IMR-90 (cell line): ENCODE measurements at regions not wholly inside any gene's neighbourhood (a gene's known extent, or its start where the extent isn't known, plus 50 kb on each side); places are given as distances from the start of the nearest gene placed in this dataset.
"Not testable (repeated sequence)": the region's sequence is repeated elsewhere in the genome, so short reads cannot be mapped to it uniquely, and the experiment has no call there.

Experiments
- ATAC-seq: fragments of 200-7000 bp; cut with Tn5 transposase; 2 replicates; pipeline ENCODE4 v1.9.1; 2020; ENCODE audit warnings: low read depth, mild to moderate bottlenecking, moderate library complexity
- BruUV-seq: library from RNA; stranded (reverse); fragments of 400-500 nt; replicated peaks from 2 replicates; lab custom pipeline; 2021; lab: Mats Ljungman, UMichigan
- CTCF ChIA-PET: fragments of 300-600 bp; formaldehyde crosslinking; extraction: SDS; loops from one replicate; lab custom pipeline; 2021; ENCODE audit warnings: antibody characterized with exemption; lab: Yijun Ruan, JAX
- POLR2A ChIA-PET: fragments of 300-600 bp; sonication (Branson Sonifier 250); formaldehyde crosslinking; loops from one replicate; lab custom pipeline; 2022; ENCODE audit warnings: antibody characterized with exemption; ENCODE audit not compliant: unreplicated experiment; lab: Charles Lee
- DNase-seq: peaks from one replicate; pipeline ENCODE4 v3.0.0; 2013
- H2AFZ ChIP-seq: replicated peaks from 2 replicates; pipeline ENCODE3; 2013; ENCODE audit warnings: low read length, mild to moderate bottlenecking; ENCODE audit not compliant: poor library complexity
- H2AK5ac ChIP-seq: 2 replicates; pipeline ENCODE4 v1.6.1; 2013; ENCODE audit warnings: low read depth, low read length, inconsistent platforms
- H2AK9ac ChIP-seq: replicated peaks from 2 replicates; pipeline ENCODE3; 2013; ENCODE audit warnings: mild to moderate bottlenecking, low read depth, low read length, moderate library complexity; ENCODE audit not compliant: poor library complexity
- H2BK120ac ChIP-seq: 2 replicates; pipeline ENCODE4 v1.6.1; 2013; ENCODE audit warnings: low read depth, low read length, inconsistent platforms
- H2BK15ac ChIP-seq: 3 replicates; pipeline ENCODE4 v1.6.1; 2013; ENCODE audit warnings: low read depth, low read length, inconsistent platforms
- H2BK20ac ChIP-seq: 2 replicates; pipeline ENCODE4 v1.6.1; 2013; ENCODE audit warnings: low read depth, mild to moderate bottlenecking, inconsistent platforms, low read length, moderate library complexity
- H2BK5ac ChIP-seq: 2 replicates; pipeline ENCODE4 v1.6.1; 2013; ENCODE audit warnings: mild to moderate bottlenecking, low read depth, low read length, inconsistent platforms; ENCODE audit not compliant: poor library complexity, severe bottlenecking
- H3K14ac ChIP-seq: replicated peaks from 2 replicates; pipeline ENCODE4 v1.6.1; 2013; ENCODE audit warnings: low read depth, low read length, inconsistent platforms
- H3K18ac ChIP-seq: 2 replicates; pipeline ENCODE4 v1.6.1; 2013; ENCODE audit warnings: low read depth, low read length, control low read depth
- H3K23ac ChIP-seq: 2 replicates; pipeline ENCODE4 v1.6.1; 2013; ENCODE audit warnings: low read depth, low read length, inconsistent platforms
- H3K27ac ChIP-seq: 2 replicates; pipeline ENCODE4 v1.5.1; 2013; ENCODE audit warnings: mild to moderate bottlenecking, control low read depth, low read length; ENCODE audit not compliant: insufficient read depth
- H3K27me3 ChIP-seq: 2 replicates; pipeline ENCODE4 v1.6.1; 2013; ENCODE audit warnings: low read length; ENCODE audit not compliant: control insufficient read depth, insufficient read depth
- H3K36me3 ChIP-seq: 2 replicates; pipeline ENCODE4 v1.6.1; 2013; ENCODE audit warnings: low read length, mixed read lengths; ENCODE audit not compliant: control insufficient read depth, insufficient read depth
- H3K4ac ChIP-seq: 2 replicates; pipeline ENCODE4 v1.6.1; 2013; ENCODE audit warnings: low read depth, low read length, inconsistent platforms
- H3K4me1 ChIP-seq: 2 replicates; pipeline ENCODE4 v1.6.1; 2013; ENCODE audit warnings: low read length, mixed read lengths; ENCODE audit not compliant: control insufficient read depth, insufficient read depth
- H3K4me2 ChIP-seq: 2 replicates; pipeline ENCODE4 v1.6.1; 2013; ENCODE audit warnings: low read depth, mild to moderate bottlenecking, control low read depth, low read length, moderate library complexity
- H3K4me3 ChIP-seq: 2 replicates; pipeline ENCODE4 v1.5.1; 2013; ENCODE audit warnings: low read depth, mild to moderate bottlenecking, control low read depth, low read length, moderate library complexity; ENCODE audit not compliant: insufficient read depth
- H3K56ac ChIP-seq: 2 replicates; pipeline ENCODE4 v1.6.1; 2013; ENCODE audit warnings: low read length, inconsistent platforms; ENCODE audit not compliant: insufficient read depth; ENCODE audit errors: extremely low read depth
- H3K79me1 ChIP-seq, 2 experiments: 2 replicates each; pipeline ENCODE4 v1.6.1; 2013; ENCODE audit warnings: low read length in 2 of 2, inconsistent platforms in 1 of 2, low read depth in 1 of 2
- H3K9ac ChIP-seq: 2 replicates; pipeline ENCODE4 v1.6.1; 2013; ENCODE audit warnings: low read depth, low read length, control low read depth
- H3K9me1 ChIP-seq: 2 replicates; pipeline ENCODE4 v1.6.1; 2013; ENCODE audit warnings: low read length, inconsistent platforms; ENCODE audit not compliant: insufficient read depth
- H3K9me3 ChIP-seq: 2 replicates; pipeline ENCODE4 v1.6.1; 2013; ENCODE audit warnings: low read length; ENCODE audit not compliant: control insufficient read depth, insufficient read depth
- H4K20me1 ChIP-seq: 2 replicates; pipeline ENCODE4 v1.6.1; 2013; ENCODE audit warnings: low read length, inconsistent platforms; ENCODE audit not compliant: insufficient read depth
- H4K5ac ChIP-seq: 2 replicates; pipeline ENCODE4 v1.6.1; 2013; ENCODE audit warnings: mild to moderate bottlenecking, low read depth, low read length, control low read depth
- H4K8ac ChIP-seq, 2 experiments: 2 replicates each; pipeline ENCODE4 v1.6.1; 2013; ENCODE audit warnings: low read depth in 2 of 2, low read length in 2 of 2, control low read depth in 1 of 2, inconsistent platforms in 1 of 2
- H4K91ac ChIP-seq: 2 replicates; pipeline ENCODE4 v1.6.1; 2013; ENCODE audit warnings: low read depth, low read length, inconsistent platforms; ENCODE audit not compliant: insufficient read depth
- WGBS, 2 experiments: methylation state at CpG; one replicate each; pipeline versions ENCODE4 v1.1.5 to v1.1.7; 2013; ENCODE audit warnings: missing lambda C conversion rate in 2 of 2; ENCODE audit not compliant: insufficient read length in 1 of 2; ENCODE audit errors: extremely low coverage in 2 of 2; 5-methylcytosine and 5-hydroxymethylcytosine counted together
- dilution Hi-C: fragments of 300-500 bp; cut with HindIII; formaldehyde crosslinking; loops from one replicate; pipeline ENCODE4 v1.14.3; 2018; ENCODE audit warnings: low sequenced_read_pairs; ENCODE audit not compliant: unreplicated experiment
- in situ Hi-C: fragments of 300-500 bp; cut with MboI; formaldehyde crosslinking; loops from 3 replicates; pipeline ENCODE4 v1.14.3; 2019; ENCODE audit warnings: low sequenced_read_pairs, inconsistent platforms, mixed read lengths
- intact Hi-C: fragments of 100-400 bp; cut with micrococcal nuclease; formaldehyde crosslinking; loops from 2 replicates; pipeline ENCODE4 v1.10.0; 2022

GRCh38 chr14:105981517-105982302 is 455.3 kb downstream of the TMEM121 start:
- BruUV-seq, H3K9me3 ChIP-seq, H3K4me2 ChIP-seq, H3K9me1 ChIP-seq, intact Hi-C loops, H2AFZ ChIP-seq, H3K23ac ChIP-seq, H3K36me3 ChIP-seq, in situ Hi-C loops, H3K9ac ChIP-seq, H4K5ac ChIP-seq, H3K27ac ChIP-seq, ATAC-seq, H3K56ac ChIP-seq, H2BK15ac ChIP-seq, H4K8ac ChIP-seq, H4K91ac ChIP-seq, H2BK120ac ChIP-seq, H3K79me1 ChIP-seq, POLR2A ChIA-PET, DNase-seq, H3K27me3 ChIP-seq, H2BK20ac ChIP-seq, H2AK9ac ChIP-seq, H3K4ac ChIP-seq, H4K20me1 ChIP-seq, CTCF ChIA-PET, H2BK5ac ChIP-seq, dilution Hi-C loops, H3K18ac ChIP-seq, H2AK5ac ChIP-seq, H3K4me1 ChIP-seq, H3K4me3 ChIP-seq, H3K14ac ChIP-seq: not testable (repeated sequence)
- no CpG with 5 or more reads among the region's 8 CpGs for WGBS, 2 experiments
